ENCODE measurements at regions not wholly inside any gene's neighbourhood (a gene's known extent, or its start where the extent isn't known, plus 50 kb on each side); places are given as distances from the start of the nearest gene placed in this dataset.
"Not testable (repeated sequence)": the region's sequence is repeated elsewhere in the genome, so short reads cannot be mapped to it uniquely, and the experiment has no call there.

GRCh38 chr7:93739424-93739823, 151.1 kb downstream of the TFPI2 start:
- DNase-seq (ENCODE audit: low read depth), result no peak

- no peak for DNase-seq (ENCODE audit: low read depth)
Observed at GRCh38 chr7:93737953-93738352, 152.6 kb downstream of the TFPI2 start.

GRCh38 chr7:93736668-93737369, 153.7 kb downstream of the TFPI2 start:
- no peak for DNase-seq (ENCODE audit: low read depth)

- peak; percentile 3 for DNase-seq (ENCODE audit: low read depth)
Observed at GRCh38 chr7:93728292-93728691, 153.8 kb upstream of the CALCR start.

- DNase-seq (ENCODE audit: low read depth), result no peak
Observed at GRCh38 chr7:93725954-93726353, 151.4 kb upstream of the CALCR start.

- DNase-seq (ENCODE audit: low read depth), result no peak
Observed at GRCh38 chr7:93723424-93724124, 149.1 kb upstream of the CALCR start.

- DNase-seq (ENCODE audit: low read depth), result no peak
Observed at GRCh38 chr7:93720106-93720505, 145.6 kb upstream of the CALCR start.

- peak; percentile 58 for DNase-seq (ENCODE audit: low read depth)
Observed at GRCh38 chr7:93719546-93719945, 145.0 kb upstream of the CALCR start.

- DNase-seq (ENCODE audit: low read depth), result peak; percentile 43
Observed at GRCh38 chr7:93717217-93717900, 142.8 kb upstream of the CALCR start.

GRCh38 chr7:93715234-93715633, 140.7 kb upstream of the CALCR start:
- peak; percentile 5 for DNase-seq (ENCODE audit: low read depth)

- DNase-seq (ENCODE audit: low read depth), result no peak
Observed at GRCh38 chr7:93711926-93712325, 137.4 kb upstream of the CALCR start.

- DNase-seq (ENCODE audit: low read depth), result not testable (repeated sequence)
Observed at GRCh38 chr7:93708255-93708654, 133.7 kb upstream of the CALCR start.

GRCh38 chr7:93707249-93707648, 132.7 kb upstream of the CALCR start:
- DNase-seq (ENCODE audit: low read depth), result no peak

GRCh38 chr7:93706162-93706561, 131.6 kb upstream of the CALCR start:
- not testable (repeated sequence) for DNase-seq (ENCODE audit: low read depth)

- DNase-seq (ENCODE audit: low read depth), result no peak
Observed at GRCh38 chr7:93704217-93704616, 129.7 kb upstream of the CALCR start.

- DNase-seq (ENCODE audit: low read depth), result no peak
Observed at GRCh38 chr7:93697901-93698300, 123.4 kb upstream of the CALCR start.

GRCh38 chr7:93693796-93694195, 119.3 kb upstream of the CALCR start:
- no peak for DNase-seq (ENCODE audit: low read depth)

GRCh38 chr7:93690021-93690420, 115.5 kb upstream of the CALCR start:
- no peak for DNase-seq (ENCODE audit: low read depth)

- DNase-seq (ENCODE audit: low read depth), result no peak
Observed at GRCh38 chr7:93678185-93678584, 103.7 kb upstream of the CALCR start.

GRCh38 chr7:93663561-93664299, 89.2 kb upstream of the CALCR start:
- DNase-seq (ENCODE audit: low read depth), result no peak

- not testable (repeated sequence) for DNase-seq (ENCODE audit: low read depth)
Observed at GRCh38 chr7:93658163-93658562, 83.6 kb upstream of the CALCR start.

GRCh38 chr7:93651603-93652159, 77.2 kb upstream of the CALCR start:
- DNase-seq (ENCODE audit: low read depth), result no peak

Data from HS-5 (cell line).